HEK293 (cell line): ENCODE measurements at regions not wholly inside any gene's neighbourhood (a gene's known extent, or its start where the extent isn't known, plus 50 kb on each side); places are given as distances from the start of the nearest gene placed in this dataset.

ENCODE experiments used
- CTCF ChIA-PET: fragments of 350-600 bp; formaldehyde crosslinking; extraction: SDS; loops from one replicate; lab custom pipeline; 2021; ENCODE audit warnings: antibody characterized with exemption; lab: Yijun Ruan, JAX
- POLR2A ChIA-PET: fragments of 300-600 bp; formaldehyde crosslinking; extraction: SDS; loops from one replicate; lab custom pipeline; 2020; ENCODE audit warnings: antibody characterized with exemption, inconsistent platforms; lab: Yijun Ruan, JAX
- H3K27ac ChIP-seq: fragments of 200-500 bp; sonication (Bioruptor generic); 2 replicates; pipeline ENCODE4 v1.5.1; 2014; ENCODE audit warnings: low read depth, low read length, control low read depth, inconsistent platforms; ENCODE audit errors: extremely low read depth
- H3K36me3 ChIP-seq, 2 experiments: fragments of 200-500 bp in 1 of 2; sonication (Bioruptor generic) in 1 of 2; 1 replicate in 1 of 2; 2 replicates in 1 of 2; pipeline ENCODE4 v1.5.1; 2014 to 2017; ENCODE audit warnings: inconsistent platforms in 2 of 2, low read length in 2 of 2; ENCODE audit not compliant: control insufficient read depth in 2 of 2, insufficient read depth in 1 of 2
- H3K4me1 ChIP-seq: fragments of 200-500 bp; sonication (Bioruptor generic); 2 replicates; pipeline ENCODE4 v1.5.1; 2014; ENCODE audit warnings: mild to moderate bottlenecking, low read length, inconsistent platforms; ENCODE audit not compliant: control insufficient read depth, insufficient read depth
- H3K4me3 ChIP-seq: 2 replicates; pipeline ENCODE4 v1.5.1; 2011; ENCODE audit warnings: low read depth, mild to moderate bottlenecking, control low read depth, low read length, moderate library complexity
- H3K9me3 ChIP-seq: fragments of 200-500 bp; sonication (Bioruptor generic); 2 replicates; pipeline ENCODE4 v1.5.1; 2014; ENCODE audit warnings: low read depth, low read length, inconsistent platforms; ENCODE audit not compliant: control insufficient read depth, insufficient read depth
- HOXD13 ChIP-seq: sonication (generic); formaldehyde crosslinking; IDR thresholded peaks from 2 replicates; pipeline ENCODE4 v1.8.0; 2022; ENCODE audit warnings: missing genetic modification reagents, borderline replicate concordance
- KLF9 ChIP-seq: fragments of 450-650 bp; formaldehyde crosslinking; IDR thresholded peaks from 2 replicates; pipeline ENCODE4 v1.5.1; 2016; ENCODE audit warnings: missing biosample characterization, missing genetic modification characterization, low read depth
- MEIS1 ChIP-seq: sonication (generic); formaldehyde crosslinking; IDR thresholded peaks from 2 replicates; pipeline ENCODE4 v1.8.1; 2022; ENCODE audit warnings: missing genetic modification reagents, mild to moderate bottlenecking, borderline replicate concordance
- MZF1 ChIP-seq: fragments of 450-650 bp; formaldehyde crosslinking; IDR thresholded peaks from 2 replicates; pipeline ENCODE4 v1.5.1; 2017; ENCODE audit warnings: missing biosample characterization, missing genetic modification characterization, borderline replicate concordance
- OSR2 ChIP-seq: fragments of 450-650 bp; formaldehyde crosslinking; IDR thresholded peaks from 2 replicates; pipeline ENCODE4 v1.5.1; 2016; ENCODE audit warnings: missing biosample characterization, missing genetic modification characterization
- SCRT1 ChIP-seq: fragments of 450-650 bp; formaldehyde crosslinking; IDR thresholded peaks from 2 replicates; pipeline ENCODE4 v1.5.1; 2016; ENCODE audit warnings: missing biosample characterization, missing genetic modification characterization, borderline replicate concordance
- SP7 ChIP-seq: fragments of 450-650 bp; formaldehyde crosslinking; IDR thresholded peaks from 2 replicates; pipeline ENCODE4 v1.5.1; 2016; ENCODE audit warnings: missing biosample characterization, missing genetic modification characterization
- ZNF121 ChIP-seq: fragments of 450-650 bp; formaldehyde crosslinking; IDR thresholded peaks from 2 replicates; pipeline ENCODE4 v1.5.1; 2016; ENCODE audit warnings: missing biosample characterization, missing genetic modification characterization
- ZNF2 ChIP-seq: fragments of 450-650 bp; formaldehyde crosslinking; IDR thresholded peaks from 2 replicates; pipeline ENCODE4 v1.5.1; 2016; ENCODE audit warnings: missing biosample characterization, missing genetic modification characterization
- ZNF214 ChIP-seq: fragments of 450-650 bp; formaldehyde crosslinking; IDR thresholded peaks from 2 replicates; pipeline ENCODE4 v1.5.1; 2017; ENCODE audit warnings: missing biosample characterization, mild to moderate bottlenecking, missing genetic modification characterization, borderline replicate concordance
- ZNF335 ChIP-seq: fragments of 450-650 bp; formaldehyde crosslinking; conservative IDR thresholded peaks from 2 replicates; pipeline ENCODE4 v1.5.1; 2016; ENCODE audit warnings: missing biosample characterization, missing genetic modification characterization
- ZNF391 ChIP-seq: fragments of 450-650 bp; formaldehyde crosslinking; IDR thresholded peaks from 2 replicates; pipeline ENCODE4 v1.5.1; 2016; ENCODE audit warnings: low read depth, missing biosample characterization, missing genetic modification characterization, borderline replicate concordance
- ZNF501 ChIP-seq: fragments of 450-650 bp; formaldehyde crosslinking; IDR thresholded peaks from 2 replicates; pipeline ENCODE4 v1.5.1; 2016; ENCODE audit warnings: missing biosample characterization, missing genetic modification characterization
- ZNF514 ChIP-seq: fragments of 450-650 bp; formaldehyde crosslinking; IDR thresholded peaks from 2 replicates; pipeline ENCODE4 v1.5.1; 2016; ENCODE audit warnings: missing biosample characterization, missing genetic modification characterization
- ZNF610 ChIP-seq: fragments of 450-650 bp; formaldehyde crosslinking; IDR thresholded peaks from 2 replicates; pipeline ENCODE4 v1.5.1; 2016; ENCODE audit warnings: missing biosample characterization, missing genetic modification characterization, borderline replicate concordance
- ZNF660 ChIP-seq: fragments of 450-650 bp; IDR thresholded peaks from 2 replicates; pipeline ENCODE4 v1.5.1; 2018; ENCODE audit warnings: missing biosample characterization, mild to moderate bottlenecking, missing genetic modification characterization
- ZNF843 ChIP-seq: fragments of 450-650 bp; formaldehyde crosslinking; IDR thresholded peaks from 2 replicates; pipeline ENCODE4 v1.5.1; 2016; ENCODE audit warnings: missing biosample characterization, missing genetic modification characterization
- TF ChIP-seq, protein P1 (sequence below): fragments of 450-650 bp; formaldehyde crosslinking; IDR thresholded peaks from 2 replicates; pipeline ENCODE4 v1.5.1; 2017; ENCODE audit warnings: missing biosample characterization, missing genetic modification characterization
- TF ChIP-seq, protein P2 (sequence below): fragments of 450-650 bp; formaldehyde crosslinking; IDR thresholded peaks from 2 replicates; pipeline ENCODE4 v1.5.1; 2017; ENCODE audit warnings: missing biosample characterization, missing genetic modification characterization
- TF ChIP-seq, protein P3 (sequence below): fragments of 450-650 bp; IDR thresholded peaks from 2 replicates; pipeline ENCODE4 v1.5.1; 2018; ENCODE audit warnings: missing biosample characterization, mild to moderate bottlenecking, missing genetic modification characterization
- TF ChIP-seq, protein P4 (sequence below): fragments of 450-650 bp; formaldehyde crosslinking; conservative IDR thresholded peaks from 2 replicates; pipeline ENCODE4 v1.5.1; 2016; ENCODE audit warnings: low read depth, missing biosample characterization, missing genetic modification characterization
- TF ChIP-seq, protein P5 (sequence below): fragments of 450-650 bp; formaldehyde crosslinking; IDR thresholded peaks from 2 replicates; pipeline ENCODE4 v1.5.1; 2016; ENCODE audit warnings: missing biosample characterization, missing genetic modification characterization

DNA sequence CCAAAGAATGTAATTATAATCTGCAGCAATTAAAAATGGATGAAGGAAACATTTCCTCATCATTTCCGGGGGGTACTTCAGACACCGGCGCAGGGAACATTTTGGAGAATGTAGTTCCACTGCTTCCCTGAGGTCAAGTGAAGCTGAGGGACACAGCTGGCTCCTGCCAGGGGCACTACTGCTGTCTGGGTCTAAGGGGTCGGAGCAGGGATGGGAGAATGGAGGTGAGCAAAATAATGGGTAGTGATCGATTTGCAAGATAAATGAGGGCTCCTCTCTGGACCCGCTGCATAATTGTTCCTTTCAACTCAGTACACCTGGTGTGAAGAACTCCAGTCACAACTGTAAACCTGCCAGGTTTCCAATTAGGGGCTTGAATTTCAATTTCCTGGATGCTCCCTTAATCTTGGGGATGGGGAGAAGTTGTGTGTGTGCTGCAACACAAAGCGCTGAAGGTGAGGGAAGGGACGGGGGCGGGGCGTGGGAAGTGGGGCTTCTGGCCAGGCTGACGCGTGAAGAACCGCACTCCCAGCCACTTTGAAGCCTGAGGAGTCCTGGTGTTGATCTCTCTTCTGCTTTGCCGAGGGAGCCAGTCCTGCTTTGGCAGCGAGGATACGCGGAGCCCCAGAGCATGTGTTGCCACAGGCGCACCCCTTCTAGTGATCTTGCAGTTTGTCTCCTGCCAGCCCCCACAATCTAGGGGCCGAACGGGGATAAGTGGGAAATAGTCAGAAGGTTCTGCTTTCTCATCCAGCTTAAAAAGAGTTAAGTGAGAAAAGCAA is 57.9 kb upstream of the PCDH8 start:
- ChIA-PET POLR2A (no interaction called here), CTCF (no interaction called here)
- Histone ChIP-seq H3K27ac (no peak overlapping the region), H3K4me3 (no peak overlapping the region), H3K4me1 (no peaks in the 10 kb centered on the region), H3K36me3 (no peaks in the 10 kb centered on the region), H3K9me3 (no peaks in the 10 kb centered on the region)
- no peak for TF ChIP-seq ZNF121 (tag by site-specific recombination)
- TF ChIP-seq ZNF391 (tag by site-specific recombination), result no peak
- TF ChIP-seq, protein P1, sequence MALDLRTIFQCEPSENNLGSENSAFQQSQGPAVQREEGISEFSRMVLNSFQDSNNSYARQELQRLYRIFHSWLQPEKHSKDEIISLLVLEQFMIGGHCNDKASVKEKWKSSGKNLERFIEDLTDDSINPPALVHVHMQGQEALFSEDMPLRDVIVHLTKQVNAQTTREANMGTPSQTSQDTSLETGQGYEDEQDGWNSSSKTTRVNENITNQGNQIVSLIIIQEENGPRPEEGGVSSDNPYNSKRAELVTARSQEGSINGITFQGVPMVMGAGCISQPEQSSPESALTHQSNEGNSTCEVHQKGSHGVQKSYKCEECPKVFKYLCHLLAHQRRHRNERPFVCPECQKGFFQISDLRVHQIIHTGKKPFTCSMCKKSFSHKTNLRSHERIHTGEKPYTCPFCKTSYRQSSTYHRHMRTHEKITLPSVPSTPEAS, result no peak
- no peak for TF ChIP-seq ZNF214 (tag by site-specific recombination)
- no peak for TF ChIP-seq ZNF501 (tag by site-specific recombination)
- no peak for TF ChIP-seq MZF1
- TF ChIP-seq MEIS1 (CRISPR knock-in tag), result no peak
- TF ChIP-seq, protein P2, sequence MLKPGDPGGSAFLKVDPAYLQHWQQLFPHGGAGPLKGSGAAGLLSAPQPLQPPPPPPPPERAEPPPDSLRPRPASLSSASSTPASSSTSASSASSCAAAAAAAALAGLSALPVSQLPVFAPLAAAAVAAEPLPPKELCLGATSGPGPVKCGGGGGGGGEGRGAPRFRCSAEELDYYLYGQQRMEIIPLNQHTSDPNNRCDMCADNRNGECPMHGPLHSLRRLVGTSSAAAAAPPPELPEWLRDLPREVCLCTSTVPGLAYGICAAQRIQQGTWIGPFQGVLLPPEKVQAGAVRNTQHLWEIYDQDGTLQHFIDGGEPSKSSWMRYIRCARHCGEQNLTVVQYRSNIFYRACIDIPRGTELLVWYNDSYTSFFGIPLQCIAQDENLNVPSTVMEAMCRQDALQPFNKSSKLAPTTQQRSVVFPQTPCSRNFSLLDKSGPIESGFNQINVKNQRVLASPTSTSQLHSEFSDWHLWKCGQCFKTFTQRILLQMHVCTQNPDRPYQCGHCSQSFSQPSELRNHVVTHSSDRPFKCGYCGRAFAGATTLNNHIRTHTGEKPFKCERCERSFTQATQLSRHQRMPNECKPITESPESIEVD (tag by site-specific recombination), result no peak
- TF ChIP-seq SP7 (tag by site-specific recombination), result no peak
- TF ChIP-seq SCRT1 (tag by site-specific recombination), result no peak
- no peak for TF ChIP-seq ZNF660 (tag by site-specific recombination)
- no peak for TF ChIP-seq OSR2

DNA sequence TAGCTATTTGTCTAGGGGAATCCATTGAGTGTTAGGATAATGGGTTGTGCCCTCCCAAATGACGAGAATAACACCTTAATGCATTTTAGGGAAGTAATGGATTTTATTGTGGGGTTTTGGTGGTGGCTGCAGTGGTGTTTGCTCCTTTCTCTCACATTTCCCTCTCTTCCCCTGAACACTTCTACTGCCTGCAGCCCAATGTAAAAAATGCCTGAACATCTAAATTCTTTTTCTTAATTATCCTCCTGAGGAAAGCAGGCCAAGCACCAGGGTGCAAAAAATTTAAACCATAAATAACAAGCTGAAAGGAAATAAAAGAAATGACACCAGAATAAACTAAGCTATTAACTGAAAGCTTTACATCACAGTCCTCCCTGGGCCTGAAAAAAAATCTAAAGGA is 57.3 kb upstream of the PCDH8 start:
- TF ChIP-seq ZNF514 (tag by site-specific recombination) (no peak), HOXD13 (no peak), SCRT1 (tag by site-specific recombination) (no peak), ZNF843 (tag by site-specific recombination) (no peak), ZNF610 (no peak)
- TF ChIP-seq, protein P3, sequence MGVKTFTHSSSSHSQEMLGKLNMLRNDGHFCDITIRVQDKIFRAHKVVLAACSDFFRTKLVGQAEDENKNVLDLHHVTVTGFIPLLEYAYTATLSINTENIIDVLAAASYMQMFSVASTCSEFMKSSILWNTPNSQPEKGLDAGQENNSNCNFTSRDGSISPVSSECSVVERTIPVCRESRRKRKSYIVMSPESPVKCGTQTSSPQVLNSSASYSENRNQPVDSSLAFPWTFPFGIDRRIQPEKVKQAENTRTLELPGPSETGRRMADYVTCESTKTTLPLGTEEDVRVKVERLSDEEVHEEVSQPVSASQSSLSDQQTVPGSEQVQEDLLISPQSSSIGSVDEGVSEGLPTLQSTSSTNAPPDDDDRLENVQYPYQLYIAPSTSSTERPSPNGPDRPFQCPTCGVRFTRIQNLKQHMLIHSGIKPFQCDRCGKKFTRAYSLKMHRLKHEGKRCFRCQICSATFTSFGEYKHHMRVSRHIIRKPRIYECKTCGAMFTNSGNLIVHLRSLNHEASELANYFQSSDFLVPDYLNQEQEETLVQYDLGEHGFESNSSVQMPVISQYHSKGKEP, result no peak
- H3K9me3 ChIP-seq, result no peaks in the 10 kb centered on the region
- H3K4me1 ChIP-seq, result no peaks in the 10 kb centered on the region
- no peak overlapping the region for H3K4me3 ChIP-seq
- H3K36me3 ChIP-seq, result no peaks in the 10 kb centered on the region
- POLR2A ChIA-PET, result no interaction called here
- no peak overlapping the region for H3K27ac ChIP-seq
- CTCF ChIA-PET, result no interaction called here

DNA sequence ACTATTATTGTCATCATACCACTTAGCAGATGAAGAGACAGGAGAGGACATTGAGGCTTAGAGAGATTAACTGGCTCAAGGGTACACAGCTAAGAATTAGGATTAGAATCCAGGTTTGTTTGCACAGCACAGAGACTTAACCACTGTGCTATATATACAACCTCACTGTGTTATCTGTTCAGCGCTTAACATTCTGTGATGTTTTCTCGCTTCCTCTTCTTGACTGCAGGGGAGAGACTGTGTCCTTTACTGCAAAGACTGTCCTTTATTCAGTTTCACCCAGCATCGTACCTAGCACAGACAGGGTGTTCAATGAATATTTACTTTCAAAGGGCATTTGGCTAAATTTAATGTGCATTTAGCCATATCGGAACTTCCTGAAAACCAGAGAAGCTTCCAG is 54.9 kb upstream of the PCDH8 start:
- H3K9me3 ChIP-seq, result no peaks in the 10 kb centered on the region
- no peak overlapping the region for H3K4me3 ChIP-seq
- no peaks in the 10 kb centered on the region for H3K36me3 ChIP-seq
- H3K27ac ChIP-seq, result no peak overlapping the region
- no peaks in the 10 kb centered on the region for H3K4me1 ChIP-seq
- ChIA-PET POLR2A (no interaction called here), CTCF (interaction anchor here (2.0 kb wide), 1 partner anchor 64 kb away, joined by 8 read pairs; no protein-coding TSS in a partner anchor)
- no peak for TF ChIP-seq ZNF335 (tag by site-specific recombination)
- no peak for TF ChIP-seq MEIS1 (CRISPR knock-in tag)
- TF ChIP-seq, protein P4, sequence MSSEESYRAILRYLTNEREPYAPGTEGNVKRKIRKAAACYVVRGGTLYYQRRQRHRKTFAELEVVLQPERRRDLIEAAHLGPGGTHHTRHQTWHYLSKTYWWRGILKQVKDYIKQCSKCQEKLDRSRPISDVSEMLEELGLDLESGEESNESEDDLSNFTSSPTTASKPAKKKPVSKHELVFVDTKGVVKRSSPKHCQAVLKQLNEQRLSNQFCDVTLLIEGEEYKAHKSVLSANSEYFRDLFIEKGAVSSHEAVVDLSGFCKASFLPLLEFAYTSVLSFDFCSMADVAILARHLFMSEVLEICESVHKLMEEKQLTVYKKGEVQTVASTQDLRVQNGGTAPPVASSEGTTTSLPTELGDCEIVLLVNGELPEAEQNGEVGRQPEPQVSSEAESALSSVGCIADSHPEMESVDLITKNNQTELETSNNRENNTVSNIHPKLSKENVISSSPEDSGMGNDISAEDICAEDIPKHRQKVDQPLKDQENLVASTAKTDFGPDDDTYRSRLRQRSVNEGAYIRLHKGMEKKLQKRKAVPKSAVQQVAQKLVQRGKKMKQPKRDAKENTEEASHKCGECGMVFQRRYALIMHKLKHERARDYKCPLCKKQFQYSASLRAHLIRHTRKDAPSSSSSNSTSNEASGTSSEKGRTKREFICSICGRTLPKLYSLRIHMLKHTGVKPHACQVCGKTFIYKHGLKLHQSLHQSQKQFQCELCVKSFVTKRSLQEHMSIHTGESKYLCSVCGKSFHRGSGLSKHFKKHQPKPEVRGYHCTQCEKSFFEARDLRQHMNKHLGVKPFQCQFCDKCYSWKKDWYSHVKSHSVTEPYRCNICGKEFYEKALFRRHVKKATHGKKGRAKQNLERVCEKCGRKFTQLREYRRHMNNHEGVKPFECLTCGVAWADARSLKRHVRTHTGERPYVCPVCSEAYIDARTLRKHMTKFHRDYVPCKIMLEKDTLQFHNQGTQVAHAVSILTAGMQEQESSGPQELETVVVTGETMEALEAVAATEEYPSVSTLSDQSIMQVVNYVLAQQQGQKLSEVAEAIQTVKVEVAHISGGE (tag by site-specific recombination), result no peak
- no peak for TF ChIP-seq ZNF214 (tag by site-specific recombination)
- TF ChIP-seq KLF9 (tag by site-specific recombination), result no peak
- TF ChIP-seq ZNF2 (tag by site-specific recombination), result no peak
- TF ChIP-seq, protein P5, sequence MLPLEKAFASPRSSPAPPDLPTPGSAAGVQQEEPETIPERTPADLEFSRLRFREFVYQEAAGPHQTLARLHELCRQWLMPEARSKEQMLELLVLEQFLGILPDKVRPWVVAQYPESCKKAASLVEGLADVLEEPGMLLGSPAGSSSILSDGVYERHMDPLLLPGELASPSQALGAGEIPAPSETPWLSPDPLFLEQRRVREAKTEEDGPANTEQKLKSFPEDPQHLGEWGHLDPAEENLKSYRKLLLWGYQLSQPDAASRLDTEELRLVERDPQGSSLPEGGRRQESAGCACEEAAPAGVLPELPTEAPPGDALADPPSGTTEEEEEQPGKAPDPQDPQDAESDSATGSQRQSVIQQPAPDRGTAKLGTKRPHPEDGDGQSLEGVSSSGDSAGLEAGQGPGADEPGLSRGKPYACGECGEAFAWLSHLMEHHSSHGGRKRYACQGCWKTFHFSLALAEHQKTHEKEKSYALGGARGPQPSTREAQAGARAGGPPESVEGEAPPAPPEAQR, result no peak
